SK-N-SH (cell line): ENCODE measurements at regions not wholly inside any gene's neighbourhood (a gene's known extent, or its start where the extent isn't known, plus 50 kb on each side); places are given as distances from the start of the nearest gene placed in this dataset.

Experiments used
- FOXM1 ChIP-seq: IDR thresholded peaks from 2 replicates; pipeline ENCODE4 v1.4.0; 2012; ENCODE audit warnings: low read depth, mild to moderate bottlenecking
- POLR2AphosphoS5 ChIP-seq: IDR thresholded peaks from 2 replicates; pipeline ENCODE4 v1.6.1; 2012; ENCODE audit warnings: low read depth, low read length
- RCOR1 ChIP-seq: fragments of 150-350 bp; IDR thresholded peaks from 2 replicates; pipeline ENCODE4 v1.6.1; 2017; ENCODE audit warnings: antibody characterized with exemption, low read length
- TCF12 ChIP-seq: IDR thresholded peaks from 2 replicates; pipeline ENCODE4 v1.4.0; 2012
- USF1 ChIP-seq: IDR thresholded peaks from 2 replicates; pipeline ENCODE4 v1.4.0; 2012; ENCODE audit warnings: low read depth, borderline replicate concordance
- TF ChIP-seq, protein P1 (sequence below): IDR thresholded peaks from 2 replicates; pipeline ENCODE4 v1.6.1; 2012; ENCODE audit warnings: mild to moderate bottlenecking, low read depth, low read length, moderate library complexity
- TF ChIP-seq, protein P2 (sequence below): fragments of 200-600 bp; sonication (generic); IDR thresholded peaks from 2 replicates; pipeline ENCODE4 v1.6.1; 2017; ENCODE audit warnings: antibody characterized with exemption, mild to moderate bottlenecking, moderate library complexity

DNA sequence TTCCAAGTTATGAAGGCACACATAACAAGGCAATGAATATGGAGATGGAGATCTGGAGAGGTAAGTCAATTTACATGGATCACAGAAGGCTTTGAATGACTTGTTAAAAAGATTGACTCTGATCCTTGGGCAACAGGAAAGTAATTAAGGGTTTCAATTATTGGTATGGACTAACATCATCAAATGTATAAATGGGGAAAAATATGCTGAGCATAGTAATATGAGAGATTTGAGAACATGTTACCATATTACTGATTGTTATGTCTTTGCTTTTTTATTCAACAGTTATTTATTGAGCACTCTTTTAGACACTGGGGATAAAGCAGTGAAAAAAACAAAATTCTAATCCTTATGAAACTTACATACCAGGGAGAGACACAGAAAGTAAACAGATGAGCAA lies 238.5 kb upstream of the ROBO1 start:
- TF ChIP-seq, protein P1, sequence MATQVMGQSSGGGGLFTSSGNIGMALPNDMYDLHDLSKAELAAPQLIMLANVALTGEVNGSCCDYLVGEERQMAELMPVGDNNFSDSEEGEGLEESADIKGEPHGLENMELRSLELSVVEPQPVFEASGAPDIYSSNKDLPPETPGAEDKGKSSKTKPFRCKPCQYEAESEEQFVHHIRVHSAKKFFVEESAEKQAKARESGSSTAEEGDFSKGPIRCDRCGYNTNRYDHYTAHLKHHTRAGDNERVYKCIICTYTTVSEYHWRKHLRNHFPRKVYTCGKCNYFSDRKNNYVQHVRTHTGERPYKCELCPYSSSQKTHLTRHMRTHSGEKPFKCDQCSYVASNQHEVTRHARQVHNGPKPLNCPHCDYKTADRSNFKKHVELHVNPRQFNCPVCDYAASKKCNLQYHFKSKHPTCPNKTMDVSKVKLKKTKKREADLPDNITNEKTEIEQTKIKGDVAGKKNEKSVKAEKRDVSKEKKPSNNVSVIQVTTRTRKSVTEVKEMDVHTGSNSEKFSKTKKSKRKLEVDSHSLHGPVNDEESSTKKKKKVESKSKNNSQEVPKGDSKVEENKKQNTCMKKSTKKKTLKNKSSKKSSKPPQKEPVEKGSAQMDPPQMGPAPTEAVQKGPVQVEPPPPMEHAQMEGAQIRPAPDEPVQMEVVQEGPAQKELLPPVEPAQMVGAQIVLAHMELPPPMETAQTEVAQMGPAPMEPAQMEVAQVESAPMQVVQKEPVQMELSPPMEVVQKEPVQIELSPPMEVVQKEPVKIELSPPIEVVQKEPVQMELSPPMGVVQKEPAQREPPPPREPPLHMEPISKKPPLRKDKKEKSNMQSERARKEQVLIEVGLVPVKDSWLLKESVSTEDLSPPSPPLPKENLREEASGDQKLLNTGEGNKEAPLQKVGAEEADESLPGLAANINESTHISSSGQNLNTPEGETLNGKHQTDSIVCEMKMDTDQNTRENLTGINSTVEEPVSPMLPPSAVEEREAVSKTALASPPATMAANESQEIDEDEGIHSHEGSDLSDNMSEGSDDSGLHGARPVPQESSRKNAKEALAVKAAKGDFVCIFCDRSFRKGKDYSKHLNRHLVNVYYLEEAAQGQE: no peak
- TF ChIP-seq, protein P2, sequence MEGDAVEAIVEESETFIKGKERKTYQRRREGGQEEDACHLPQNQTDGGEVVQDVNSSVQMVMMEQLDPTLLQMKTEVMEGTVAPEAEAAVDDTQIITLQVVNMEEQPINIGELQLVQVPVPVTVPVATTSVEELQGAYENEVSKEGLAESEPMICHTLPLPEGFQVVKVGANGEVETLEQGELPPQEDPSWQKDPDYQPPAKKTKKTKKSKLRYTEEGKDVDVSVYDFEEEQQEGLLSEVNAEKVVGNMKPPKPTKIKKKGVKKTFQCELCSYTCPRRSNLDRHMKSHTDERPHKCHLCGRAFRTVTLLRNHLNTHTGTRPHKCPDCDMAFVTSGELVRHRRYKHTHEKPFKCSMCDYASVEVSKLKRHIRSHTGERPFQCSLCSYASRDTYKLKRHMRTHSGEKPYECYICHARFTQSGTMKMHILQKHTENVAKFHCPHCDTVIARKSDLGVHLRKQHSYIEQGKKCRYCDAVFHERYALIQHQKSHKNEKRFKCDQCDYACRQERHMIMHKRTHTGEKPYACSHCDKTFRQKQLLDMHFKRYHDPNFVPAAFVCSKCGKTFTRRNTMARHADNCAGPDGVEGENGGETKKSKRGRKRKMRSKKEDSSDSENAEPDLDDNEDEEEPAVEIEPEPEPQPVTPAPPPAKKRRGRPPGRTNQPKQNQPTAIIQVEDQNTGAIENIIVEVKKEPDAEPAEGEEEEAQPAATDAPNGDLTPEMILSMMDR: no peak
- no peak for TF ChIP-seq RCOR1
- no peak for TF ChIP-seq POLR2AphosphoS5
- TF ChIP-seq USF1: no peak
- no peak for TF ChIP-seq TCF12
- no peak for TF ChIP-seq FOXM1
